GM04503 (cell line): ENCODE measurements at regions not wholly inside any gene's neighbourhood (a gene's known extent, or its start where the extent isn't known, plus 50 kb on each side); places are given as distances from the start of the nearest gene placed in this dataset.
"Not testable (repeated sequence)": the region's sequence is repeated elsewhere in the genome, so short reads cannot be mapped to it uniquely, and the experiment has no call there.

Experiments used
- DNase-seq: peaks from one replicate; pipeline ENCODE4 v3.0.0-alpha.2; 2012; ENCODE audit warnings: low read depth

GRCh38 chr12:58009405-58010195, 68.2 kb downstream of the ATP23 start:
- DNase-seq, result no peak

GRCh38 chr12:58011676-58012075, 70.3 kb downstream of the ATP23 start:
- DNase-seq, result no peak

- not testable (repeated sequence) for DNase-seq
These were observed 81.1 kb downstream of the ATP23 start for GRCh38 chr12:58022379-58023020.

- no peak for DNase-seq
These were observed 84.1 kb downstream of the ATP23 start for GRCh38 chr12:58025431-58025830.

GRCh38 chr12:58026426-58026825, 85.1 kb downstream of the ATP23 start:
- no peak for DNase-seq

GRCh38 chr12:58026897-58027891, 85.8 kb downstream of the ATP23 start:
- no peak for DNase-seq

- DNase-seq, result no peak
These were observed 86.9 kb downstream of the ATP23 start for GRCh38 chr12:58028294-58028693.

GRCh38 chr12:58029260-58029659, 87.9 kb downstream of the ATP23 start:
- DNase-seq, result no peak

- peak; percentile 29 for DNase-seq
These were observed 89.4 kb downstream of the ATP23 start for GRCh38 chr12:58030566-58031279.

GRCh38 chr12:58032156-58032555, 90.8 kb downstream of the ATP23 start:
- DNase-seq, result no peak

- DNase-seq, result no peak
These were observed 92.5 kb downstream of the ATP23 start for GRCh38 chr12:58033831-58034230.

GRCh38 chr12:58034311-58034710, 92.9 kb downstream of the ATP23 start:
- no peak for DNase-seq

- DNase-seq, result no peak
These were observed 93.3 kb downstream of the ATP23 start for GRCh38 chr12:58034712-58035111.

- DNase-seq, result no peak
These were observed 100.1 kb downstream of the ATP23 start for GRCh38 chr12:58041441-58041840.

GRCh38 chr12:58044966-58045365, 103.6 kb downstream of the ATP23 start:
- no peak for DNase-seq

GRCh38 chr12:58046271-58046670, 104.9 kb downstream of the ATP23 start:
- no peak for DNase-seq

GRCh38 chr12:58051378-58051777, 110.0 kb downstream of the ATP23 start:
- no peak for DNase-seq

- DNase-seq, result no peak
These were observed 123.3 kb downstream of the ATP23 start for GRCh38 chr12:58064666-58065065.

GRCh38 chr12:58066296-58066695, 124.9 kb downstream of the ATP23 start:
- DNase-seq, result no peak

GRCh38 chr12:58067610-58068387, 126.4 kb downstream of the ATP23 start:
- peak; percentile 19 for DNase-seq

GRCh38 chr12:58068706-58069105, 127.3 kb downstream of the ATP23 start:
- no peak for DNase-seq
